ENCODE measurements at regions not wholly inside any gene's neighbourhood (a gene's known extent, or its start where the extent isn't known, plus 50 kb on each side); places are given as distances from the start of the nearest gene placed in this dataset.
"Not testable (repeated sequence)": the region's sequence is repeated elsewhere in the genome, so short reads cannot be mapped to it uniquely, and the experiment has no call there.

DNA sequence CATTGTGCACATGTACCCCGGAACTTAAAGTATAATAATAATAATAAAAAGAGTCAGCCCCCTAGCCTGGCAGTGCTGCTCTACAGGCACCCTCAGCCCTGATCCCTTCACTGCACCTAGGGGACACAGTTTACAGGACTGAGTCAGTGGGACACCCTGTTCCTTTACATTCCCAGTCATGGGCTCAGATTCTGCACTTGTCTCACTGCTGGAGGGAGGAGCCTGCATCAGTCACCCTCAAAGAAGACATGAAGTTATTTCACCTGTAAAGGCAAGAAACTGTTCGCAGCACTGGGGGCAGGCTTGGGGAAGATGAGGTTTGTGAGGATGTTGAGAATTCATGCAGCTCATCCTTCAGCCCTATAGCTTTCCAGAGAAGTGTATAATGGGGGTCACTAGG lies 50.7 kb upstream of the VPREB1 start:
- DNase-seq = no peak

DNA sequence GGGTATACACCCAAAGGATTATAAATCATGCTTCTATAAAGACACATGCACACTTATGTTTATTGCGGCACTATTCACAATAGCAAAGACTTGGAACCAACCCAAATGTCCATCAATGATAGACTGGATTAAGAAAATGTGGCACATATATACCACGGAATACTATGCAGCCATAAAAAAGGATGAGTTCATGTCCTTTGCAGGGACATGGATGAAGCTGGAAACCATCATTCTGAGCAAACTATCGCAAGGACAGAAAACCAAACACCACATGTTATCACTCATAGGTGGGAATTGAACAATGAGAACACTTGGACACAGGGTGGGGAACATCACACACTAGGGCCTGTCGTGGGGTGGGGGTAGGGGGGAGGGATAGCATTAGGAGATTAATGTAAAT lies 51.1 kb upstream of the VPREB1 start:
- DNase-seq = not testable (repeated sequence)

DNA sequence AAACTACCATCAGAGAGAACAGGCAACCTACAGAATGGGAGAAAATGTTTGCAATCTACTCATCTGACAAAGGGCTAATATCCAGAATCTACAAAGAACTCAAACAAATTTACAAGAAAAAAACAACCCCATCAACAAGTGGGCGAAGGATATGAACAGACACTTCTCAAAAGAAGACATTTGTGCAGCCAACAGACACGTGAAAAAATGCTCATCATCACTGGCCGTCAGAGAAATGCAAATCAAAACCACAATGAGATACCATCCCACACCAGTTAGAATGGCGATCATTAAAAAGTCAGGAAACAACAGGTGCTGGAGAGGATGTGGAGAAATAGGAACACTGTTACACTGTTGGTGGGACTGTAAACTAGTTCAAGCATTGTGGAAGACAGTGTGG lies 51.6 kb upstream of the VPREB1 start:
- not testable (repeated sequence) for DNase-seq

DNA sequence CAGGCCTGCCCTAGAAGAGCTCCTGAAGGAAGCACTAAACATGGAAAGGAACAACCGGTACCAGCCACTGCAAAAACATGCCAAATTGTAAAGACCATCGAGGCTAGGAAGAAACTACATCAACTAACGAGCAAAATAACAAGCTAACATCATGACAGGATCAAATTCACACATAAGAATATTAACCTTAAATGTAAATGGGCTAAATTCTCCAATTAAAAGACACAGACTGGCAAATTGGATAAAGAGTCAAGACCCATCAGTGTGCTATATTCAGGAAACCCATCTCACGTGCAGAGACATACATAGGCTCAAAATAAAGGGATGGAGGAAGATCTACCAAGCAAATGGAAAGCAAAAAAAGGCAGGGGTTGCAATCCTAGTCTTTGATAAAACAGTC lies 54.8 kb upstream of the VPREB1 start:
- DNase-seq = not testable (repeated sequence)

DNA sequence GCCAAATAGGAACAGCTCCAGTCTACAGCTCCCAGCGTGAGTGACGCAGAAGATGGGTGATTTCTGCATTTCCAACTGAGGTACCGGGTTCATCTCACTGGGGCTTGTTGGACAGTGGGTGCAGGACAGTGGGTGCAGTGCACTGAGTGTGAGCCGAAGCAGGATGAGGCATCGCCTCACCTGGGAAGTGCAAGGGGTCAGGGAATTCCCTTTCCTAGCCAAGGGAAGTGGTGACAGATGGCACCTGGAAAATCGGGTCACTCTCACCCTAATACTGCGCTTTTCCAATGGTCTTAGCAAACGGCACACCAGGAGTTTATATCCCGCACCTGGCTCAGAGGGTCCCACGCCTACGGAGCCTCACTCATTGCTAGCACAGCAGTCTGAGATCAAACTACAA lies 56.7 kb upstream of the VPREB1 start:
- not testable (repeated sequence) for DNase-seq

DNA sequence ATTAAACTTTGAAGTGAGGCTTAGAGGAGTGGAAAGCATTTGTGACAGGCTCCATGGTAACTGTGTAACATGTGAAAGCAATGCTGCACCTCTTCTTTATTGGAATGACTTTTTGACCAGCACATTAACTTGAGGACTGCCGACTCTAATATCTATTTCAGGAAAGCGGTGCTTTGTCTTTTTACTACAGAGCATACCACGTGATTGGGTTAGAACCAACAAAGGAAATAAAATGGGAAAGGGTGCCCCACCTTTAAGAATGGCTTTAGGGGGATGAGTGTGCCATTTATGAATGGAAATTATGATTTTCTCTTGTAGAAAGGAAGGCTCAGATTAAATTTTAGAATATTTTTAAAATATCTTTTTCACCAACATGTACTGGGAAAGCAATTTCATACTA lies 57.3 kb upstream of the VPREB1 start:
- no peak for DNase-seq

DNA sequence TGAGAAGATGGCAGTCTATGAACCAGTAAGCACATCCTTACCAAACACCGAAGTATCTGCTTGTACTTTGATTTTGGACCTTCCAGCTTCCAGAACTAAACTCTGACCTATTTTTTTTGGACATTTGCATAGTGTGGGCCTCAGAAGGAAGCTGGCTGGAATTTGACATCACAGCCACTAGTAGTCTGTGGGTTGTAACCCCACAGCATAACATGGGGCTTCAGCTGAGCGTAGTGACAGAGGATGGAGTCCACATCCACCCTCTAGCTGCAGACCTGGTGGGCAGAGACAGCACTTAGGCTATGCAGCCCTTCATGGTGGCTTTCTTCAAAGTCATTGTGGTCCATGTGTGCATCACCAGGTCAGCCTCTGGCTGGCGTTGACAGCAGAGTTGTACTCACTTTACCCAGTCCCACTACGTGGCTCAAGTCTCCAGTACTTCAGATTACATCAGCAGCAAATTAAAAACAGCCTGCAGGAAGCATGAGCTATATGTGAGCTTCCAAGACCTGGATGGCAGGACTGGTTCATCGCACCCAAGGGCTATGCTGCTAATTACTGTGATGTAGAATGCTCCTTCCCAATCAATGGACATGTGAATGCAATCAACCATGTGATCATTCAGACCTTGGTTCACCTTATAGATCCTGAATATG lies 58.6 kb upstream of the VPREB1 start:
- DNase-seq = no peak

DNA sequence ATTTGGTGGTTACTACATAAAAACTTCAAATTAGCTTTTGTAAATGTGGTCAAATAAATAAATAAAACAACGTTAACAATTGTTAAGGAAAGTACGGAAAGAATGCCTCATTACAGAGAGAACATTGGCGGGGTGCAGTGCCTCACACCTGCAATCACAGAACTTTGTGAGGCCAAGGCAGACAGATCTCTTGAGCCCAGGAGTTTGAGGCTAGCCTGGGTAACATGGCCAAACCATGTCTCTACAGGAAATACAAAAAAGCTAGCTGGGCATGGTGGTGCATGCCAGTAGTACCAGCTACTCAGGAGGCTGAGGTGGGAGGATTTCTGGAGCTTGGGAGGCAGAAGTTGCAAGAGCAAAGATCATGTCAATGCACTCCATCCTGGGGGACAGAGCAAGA lies 59.4 kb upstream of the VPREB1 start:
- no peak for DNase-seq

DNA sequence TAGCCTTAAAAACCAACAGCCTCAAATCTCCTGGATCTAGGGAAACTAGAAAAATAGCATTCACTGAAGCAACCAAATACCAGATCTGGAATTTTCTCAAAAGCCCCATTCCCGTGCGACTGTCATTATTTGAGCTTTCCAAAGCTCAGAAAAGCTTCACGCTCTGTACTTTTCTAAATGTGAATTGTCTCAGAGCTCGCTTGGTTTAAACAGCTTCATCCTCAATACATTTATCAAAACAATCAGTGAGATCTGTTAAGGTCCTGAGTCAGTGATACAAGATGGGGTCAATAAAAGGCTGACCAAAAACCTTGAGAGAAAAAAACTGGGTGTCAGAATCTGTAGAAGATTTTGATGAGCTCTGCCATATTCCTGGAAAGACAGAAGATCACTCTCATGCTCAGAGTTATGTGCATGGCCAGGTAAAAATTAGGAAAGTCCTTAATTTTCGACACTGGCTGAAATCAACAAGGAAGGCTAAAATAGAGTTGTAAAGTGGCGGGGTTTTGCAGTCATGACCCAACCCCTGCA lies 60.2 kb upstream of the VPREB1 start:
- no peak for DNase-seq

DNA sequence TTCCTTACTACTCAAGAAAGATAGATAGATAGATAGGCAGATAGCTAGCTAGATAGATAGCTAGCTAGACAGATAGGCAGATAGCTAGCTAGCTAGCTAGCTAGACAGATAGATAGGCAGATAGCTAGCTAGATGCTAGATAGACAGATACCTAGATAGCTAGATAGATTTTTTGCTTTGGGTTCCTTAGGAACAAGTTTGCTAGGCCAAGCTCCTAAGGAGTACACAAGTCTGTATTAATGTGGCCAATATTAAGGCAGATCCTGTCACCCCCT lies 61.7 kb upstream of the VPREB1 start:
- no peak for DNase-seq

DNA sequence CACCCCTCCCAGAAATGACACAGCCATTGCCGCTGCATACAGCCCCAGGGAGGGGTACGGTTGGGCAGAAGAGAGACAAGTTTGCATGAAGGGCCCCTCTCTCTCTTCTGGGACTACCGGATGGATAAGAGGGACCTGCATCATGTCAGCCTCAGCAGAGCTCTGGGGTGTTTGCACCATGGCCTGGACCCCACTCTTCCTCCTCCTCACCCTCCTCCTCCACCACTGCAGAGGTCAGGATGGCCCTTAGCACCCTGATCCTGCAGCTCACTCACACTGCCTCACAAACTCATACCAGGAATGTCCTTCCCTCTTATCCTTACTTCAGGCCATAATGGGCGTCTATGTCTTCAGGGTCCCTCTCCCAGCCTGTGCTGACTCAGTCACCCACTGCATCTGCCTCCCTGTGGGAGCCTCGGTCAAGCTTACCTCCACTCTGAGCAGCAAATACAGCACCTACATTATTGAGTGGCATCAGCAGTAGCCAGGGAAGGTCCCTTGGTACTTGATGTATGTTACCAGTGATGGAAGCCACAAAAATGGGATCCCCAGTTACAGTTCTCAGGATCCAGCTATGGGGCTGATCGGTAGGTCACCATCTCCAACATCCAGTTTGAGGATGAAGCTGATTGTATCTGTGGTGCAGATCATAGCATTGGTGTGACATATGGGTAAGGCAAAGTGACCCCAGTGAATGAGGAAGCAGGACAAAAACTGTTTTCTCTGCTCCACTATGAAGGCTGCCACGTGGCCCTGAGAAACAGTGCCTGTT lies 62.2 kb upstream of the VPREB1 start:
- no peak for DNase-seq

DNA sequence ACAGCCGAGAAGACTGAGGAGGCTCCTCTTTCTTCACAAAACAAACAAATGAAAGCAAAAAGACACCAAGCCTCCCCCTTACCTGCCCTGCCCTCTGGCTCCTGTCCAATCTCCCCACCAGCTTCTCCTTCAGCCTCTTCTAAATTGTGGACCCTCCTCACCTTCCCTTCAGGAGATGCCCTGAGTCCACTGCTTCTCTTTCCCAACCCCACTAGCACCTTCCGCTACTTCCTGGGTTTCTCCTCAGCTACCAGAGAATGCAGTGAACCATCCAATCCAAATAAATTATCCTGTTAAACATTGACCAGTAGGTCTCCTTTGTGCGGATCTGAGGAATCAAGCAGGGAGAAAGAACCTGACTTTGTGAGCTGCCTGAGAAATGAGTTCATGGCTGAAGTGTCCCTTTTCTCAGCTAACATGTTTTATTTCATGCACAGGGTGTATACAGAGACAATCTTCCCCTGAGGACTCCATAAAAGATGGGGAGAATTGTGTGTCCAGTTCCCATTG lies 63.2 kb upstream of the VPREB1 start:
- no peak for DNase-seq

DNA sequence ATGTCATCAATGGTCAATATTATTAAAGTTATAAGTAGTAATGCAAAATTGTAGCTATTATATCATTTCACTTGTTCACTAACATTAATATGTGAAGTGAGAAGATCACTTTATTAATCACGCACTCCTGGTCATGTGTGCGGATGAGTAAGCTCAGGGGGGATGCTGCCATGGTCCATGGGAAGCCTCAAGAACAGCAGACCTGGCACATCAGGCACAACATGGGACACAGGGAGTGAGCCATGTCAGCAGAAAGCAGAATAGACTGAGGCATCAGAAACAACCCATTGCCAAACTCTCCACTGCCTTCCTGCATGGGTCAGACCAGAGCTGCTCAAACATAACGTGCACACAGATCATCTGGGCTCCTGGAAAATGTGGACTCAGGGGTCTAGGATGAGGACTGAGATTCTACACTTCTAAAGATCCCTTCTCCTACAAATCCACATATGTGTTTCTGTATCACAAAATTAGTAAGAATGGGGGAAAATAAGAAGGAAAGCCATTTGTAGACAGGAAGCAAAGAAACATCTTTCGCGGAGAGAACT lies 63.8 kb upstream of the VPREB1 start:
- DNase-seq = no peak

DNA sequence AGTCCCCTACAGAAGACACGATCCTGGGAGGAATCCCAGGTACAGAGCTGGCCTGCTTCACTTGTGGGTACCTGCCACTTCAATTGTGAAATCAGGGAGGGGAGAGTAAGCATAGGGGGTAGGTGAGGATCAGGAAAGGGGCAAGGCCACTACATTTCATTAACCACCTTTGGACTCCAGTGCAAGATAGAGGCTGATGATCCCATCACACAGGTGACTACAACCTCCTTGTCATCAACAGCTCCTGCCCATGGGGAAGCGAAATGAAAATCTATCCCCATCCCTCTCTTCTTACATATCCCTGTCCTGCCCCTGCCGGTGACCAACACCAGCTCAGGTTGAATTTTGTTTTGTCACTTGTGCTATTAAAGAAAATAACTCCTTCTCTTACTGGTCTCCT lies 64.7 kb upstream of the VPREB1 start:
- no peak for DNase-seq

DNA sequence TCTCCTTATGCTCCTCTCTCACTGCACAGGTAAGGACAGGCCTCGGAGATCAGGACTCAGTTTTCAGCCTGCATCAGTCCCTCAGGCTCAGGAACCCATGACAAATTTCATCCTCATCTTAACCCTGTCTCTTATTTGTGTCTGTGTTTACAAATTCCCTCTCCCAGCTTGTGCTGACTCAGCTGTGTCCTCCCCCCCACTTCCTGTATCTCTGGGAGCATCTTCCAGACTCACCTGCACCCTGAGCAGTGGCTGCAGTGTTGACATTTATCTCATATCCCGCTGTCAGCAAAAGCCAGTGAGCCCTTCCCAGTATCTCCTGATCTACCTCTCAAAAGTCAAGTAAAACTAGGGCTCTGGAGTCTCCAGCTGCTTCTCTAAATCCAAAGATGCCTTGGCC lies 65.6 kb upstream of the VPREB1 start:
- DNase-seq = no peak

DNA sequence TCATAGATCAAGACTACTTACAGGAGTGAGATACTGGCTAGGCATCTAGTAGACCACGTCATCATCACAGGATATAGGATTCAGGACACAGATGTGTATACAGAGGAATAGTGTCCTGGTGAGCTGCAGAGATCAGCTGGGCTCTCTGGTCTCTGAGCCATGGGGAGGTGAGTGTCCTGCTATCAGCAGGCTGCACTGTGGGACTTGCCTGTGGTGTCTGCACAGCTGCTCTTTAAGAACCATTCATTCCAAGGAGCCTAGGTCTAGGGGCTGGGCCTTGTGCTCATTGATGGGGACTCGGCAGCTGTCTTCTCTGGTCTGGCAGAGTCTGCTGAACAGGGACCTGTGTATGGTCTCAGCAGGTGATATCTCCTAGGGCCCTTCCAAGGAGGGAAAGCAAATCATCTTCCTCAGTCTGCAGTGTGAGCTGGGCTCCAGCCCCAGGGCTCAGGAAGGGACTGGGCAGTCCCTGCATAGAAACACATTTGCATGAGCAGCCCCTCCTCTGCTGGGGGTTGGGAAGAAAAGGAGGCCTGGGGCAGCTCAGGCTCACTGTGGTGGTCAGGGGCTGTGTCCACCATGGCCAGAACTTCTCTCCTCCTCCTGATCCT lies 66.1 kb upstream of the VPREB1 start:
- DNase-seq = no peak

DNA sequence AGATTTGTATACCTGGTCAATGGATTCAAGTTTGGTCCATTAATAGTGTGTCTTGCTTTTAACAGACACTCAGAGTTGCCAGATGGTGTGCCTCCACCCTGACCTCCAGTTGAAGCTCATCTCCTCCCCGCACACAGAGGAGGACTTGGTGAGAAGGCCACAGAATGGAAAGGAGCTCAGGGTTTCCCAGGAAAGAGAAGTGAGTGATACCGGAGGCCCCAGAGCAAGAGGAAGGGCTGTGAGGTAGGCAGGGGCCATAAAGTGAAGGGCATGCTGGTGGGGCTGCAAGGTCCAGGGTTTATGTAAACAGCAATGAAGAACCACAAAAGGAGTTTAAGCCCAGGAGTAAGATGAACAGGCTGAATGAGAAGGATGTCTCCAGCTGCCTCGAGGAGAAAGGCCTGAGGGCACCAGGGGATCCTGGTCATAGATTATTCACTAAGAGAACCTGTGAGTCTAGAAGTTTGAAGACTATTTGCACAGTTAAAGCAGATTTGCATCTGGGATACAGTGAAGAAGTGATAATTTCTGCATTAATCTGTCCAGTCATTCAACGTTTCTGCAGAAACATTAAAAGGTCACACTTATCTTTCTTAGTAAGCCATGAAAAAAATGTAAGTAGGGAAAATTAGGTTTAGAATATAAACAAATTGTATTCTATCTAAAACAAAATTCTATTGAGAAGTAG lies 67.5 kb upstream of the VPREB1 start:
- no peak for DNase-seq

DNA sequence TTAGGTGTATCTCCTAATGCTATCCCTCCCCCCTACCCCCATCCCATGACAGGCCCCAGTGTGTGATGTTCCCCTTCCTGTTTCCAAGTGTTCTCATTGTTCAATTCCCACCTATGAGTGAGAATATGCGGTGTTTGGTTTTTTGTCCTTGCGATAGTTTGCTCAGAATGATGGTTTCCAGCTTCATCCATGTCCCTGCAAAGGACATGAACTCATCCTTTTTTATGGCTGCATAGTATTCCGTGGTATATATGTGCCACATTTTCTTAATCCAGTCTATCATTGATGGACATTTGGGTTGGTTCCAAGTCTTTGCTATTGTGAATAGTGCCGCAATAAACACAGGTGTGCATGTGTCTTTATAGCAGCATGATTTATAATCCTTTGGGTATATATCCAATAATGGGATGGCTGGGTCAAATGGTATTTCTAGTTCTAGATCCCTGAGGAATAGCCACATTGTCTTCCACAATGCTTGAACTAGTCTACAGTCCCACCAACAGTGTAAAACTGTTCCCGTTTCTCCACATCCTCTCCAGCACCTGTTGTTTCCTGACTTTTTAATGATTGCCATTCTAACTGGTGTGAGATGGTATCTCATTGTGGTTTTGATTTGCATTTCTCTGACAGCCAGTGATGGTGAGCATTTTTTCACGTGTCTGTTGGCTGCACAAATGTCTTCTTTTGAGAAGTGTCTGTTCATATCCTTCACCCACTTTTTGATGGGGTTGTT lies 71.5 kb upstream of the VPREB1 start:
- DNase-seq = not testable (repeated sequence)

DNA sequence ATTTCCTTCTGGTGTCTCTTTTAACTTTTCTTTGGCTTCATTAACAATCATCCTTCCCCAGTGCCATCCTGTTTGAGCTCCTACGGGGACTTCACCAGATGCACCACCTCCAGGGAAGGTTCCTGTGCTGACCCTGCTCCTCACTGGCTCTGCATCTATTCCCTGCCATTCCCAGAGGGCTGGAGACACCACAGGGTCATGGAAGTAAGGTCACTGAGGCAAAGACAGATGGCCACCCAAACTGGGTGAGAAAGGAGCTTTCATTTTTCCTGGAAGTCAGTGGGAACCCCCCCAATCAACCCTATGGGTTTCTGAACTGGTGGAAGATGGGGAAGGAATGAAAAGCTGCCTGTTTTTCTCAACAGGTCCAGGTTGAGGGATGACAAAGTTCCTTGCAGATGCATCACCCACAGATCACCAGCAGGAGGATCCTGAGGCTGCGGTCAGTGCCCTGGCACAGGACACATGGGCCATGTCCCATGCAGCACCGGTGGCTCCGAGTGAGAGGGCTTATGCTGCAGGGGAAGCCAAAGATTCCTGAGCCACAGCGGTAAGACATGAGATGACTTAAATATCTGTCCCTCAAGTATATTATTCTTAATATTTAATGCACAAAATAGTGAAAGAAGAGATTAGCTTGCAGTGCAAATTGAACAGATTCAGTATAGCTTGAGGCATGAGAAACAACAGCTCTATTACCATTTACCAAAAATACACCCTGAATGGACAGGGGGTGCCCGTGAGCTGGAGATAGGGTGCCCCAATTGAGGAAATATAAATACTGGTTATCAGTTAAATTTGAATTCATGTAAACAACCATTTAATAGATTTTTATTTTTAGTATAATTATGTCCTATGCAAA lies 73.0 kb upstream of the VPREB1 start:
- no peak for DNase-seq

DNA sequence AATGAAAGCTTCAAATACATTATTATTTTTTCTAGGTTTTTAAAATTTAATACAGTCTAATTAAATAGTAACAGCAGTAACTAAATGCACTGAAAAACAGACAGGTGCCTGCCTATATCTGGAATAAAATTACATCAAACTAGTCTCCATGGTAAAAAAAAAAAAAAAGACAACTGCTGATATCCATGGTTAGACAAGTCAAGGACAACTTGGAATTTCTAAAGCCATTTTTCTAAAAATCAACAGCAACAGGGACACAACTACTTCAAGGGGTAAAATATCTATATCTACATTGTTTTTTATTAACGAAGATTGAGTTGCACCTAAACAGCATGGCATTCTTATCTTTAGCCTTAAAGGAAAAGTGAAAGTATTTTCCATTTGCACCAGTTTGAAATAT lies 74.7 kb upstream of the VPREB1 start:
- DNase-seq = no peak

All from activated CD4-positive, CD25-positive, alpha-beta regulatory T cell treated with anti-CD3 and anti-CD28 coated beads, Interleukin-2, amount 50 U/mL, for 72 hours (primary cell).